K562 (cell line): ENCODE measurements at regions not wholly inside any gene's neighbourhood (a gene's known extent, or its start where the extent isn't known, plus 50 kb on each side); places are given as distances from the start of the nearest gene placed in this dataset.
A peak's percentile ranks its signal among the peaks of the same experiment; 100 is the strongest.

Experiments
- HNRNPL ChIP-seq: fragments of 200-400 bp; formaldehyde crosslinking; IDR thresholded peaks from 2 replicates; pipeline ENCODE4 v1.6.1; 2017; ENCODE audit warnings: low read depth, mild to moderate bottlenecking, low read length
- HNRNPUL1 ChIP-seq: fragments of 200-400 bp; formaldehyde crosslinking; IDR thresholded peaks from 2 replicates; pipeline ENCODE4 v1.6.1; 2017; ENCODE audit warnings: low read length
- JUN ChIP-seq, 2 experiments: sonication (generic) in 1 of 2; formaldehyde crosslinking in 1 of 2; IDR thresholded peaks; 2 replicates each; pipeline versions ENCODE4 v1.6.1 to v1.8.0; 2012 to 2022; ENCODE audit warnings: borderline replicate concordance in 2 of 2, mild to moderate bottlenecking in 2 of 2, improper control_type of control experiment in 1 of 2, low read depth in 1 of 2, low read length in 1 of 2, missing genetic modification reagents in 1 of 2
- MXI1 ChIP-seq: IDR thresholded peaks from 2 replicates; pipeline ENCODE4 v1.6.1; 2011; ENCODE audit warnings: low read depth, mild to moderate bottlenecking, improper control_type of control experiment, low read length
- NFRKB ChIP-seq: fragments of 450-650 bp; IDR thresholded peaks from 2 replicates; pipeline ENCODE4 v1.6.1; 2016; ENCODE audit warnings: low read depth
- PHTF2 ChIP-seq: fragments of 250-450 bp; sonication (Bioruptor Pico); IDR thresholded peaks from 2 replicates; pipeline ENCODE4 v1.5.0; 2021; ENCODE audit warnings: mild to moderate bottlenecking
- PTRF ChIP-seq: fragments of 450-650 bp; IDR thresholded peaks from 2 replicates; pipeline ENCODE4 v1.6.1; 2016; ENCODE audit warnings: mild to moderate bottlenecking, missing genetic modification characterization, missing compliant biosample characterization
- SIN3B ChIP-seq: fragments of 450-650 bp; IDR thresholded peaks from 2 replicates; pipeline ENCODE4 v1.6.1; 2017; ENCODE audit warnings: low read depth, mild to moderate bottlenecking, moderate library complexity
- SOX6 ChIP-seq: fragments of 450-650 bp; IDR thresholded peaks from 2 replicates; pipeline ENCODE4 v1.6.1; 2014; ENCODE audit warnings: mild to moderate bottlenecking
- TCF3 ChIP-seq: sonication (generic); formaldehyde crosslinking; IDR thresholded peaks from 2 replicates; pipeline ENCODE4 v1.4.0; 2020; ENCODE audit warnings: mild to moderate bottlenecking, missing genetic modification reagents
- YY1 ChIP-seq, 3 experiments: IDR thresholded peaks; 2 replicates each; pipeline ENCODE4 v1.6.1; 2011; ENCODE audit warnings: low read length in 2 of 3, mild to moderate bottlenecking in 2 of 3, moderate library complexity in 2 of 3, borderline replicate concordance in 1 of 3, control low read depth in 1 of 3, low read depth in 1 of 3; ENCODE audit not compliant: insufficient read depth in 3 of 3, insufficient replicate concordance in 2 of 3, control insufficient read depth in 1 of 3, insufficient read length in 1 of 3; ENCODE audit errors: extremely low read depth in 1 of 3
- ZFPM2 ChIP-seq: fragments of 250-450 bp; sonication (Bioruptor Pico); IDR thresholded peaks from 2 replicates; pipeline ENCODE4 v1.5.1; 2022; ENCODE audit warnings: mild to moderate bottlenecking
- ZKSCAN3 ChIP-seq: fragments of 250-450 bp; sonication (Bioruptor Pico); IDR thresholded peaks from 2 replicates; pipeline ENCODE4 v1.4.0; 2020
- ZNF174 ChIP-seq: fragments of 250-450 bp; sonication (Bioruptor Pico); IDR thresholded peaks from 2 replicates; pipeline ENCODE4 v1.4.0; 2020; ENCODE audit warnings: mild to moderate bottlenecking
- ZNF445 ChIP-seq: fragments of 250-450 bp; sonication (Bioruptor Pico); IDR thresholded peaks from 2 replicates; pipeline ENCODE4 v1.4.0; 2020; ENCODE audit warnings: low read depth, mild to moderate bottlenecking, moderate library complexity
- ZNF668 ChIP-seq: fragments of 250-450 bp; sonication (Bioruptor Pico); IDR thresholded peaks from 2 replicates; pipeline ENCODE4 v1.8.0; 2022; ENCODE audit warnings: mild to moderate bottlenecking, inconsistent platforms
- ZNF764 ChIP-seq: fragments of 250-450 bp; sonication (Bioruptor Pico); IDR thresholded peaks from 2 replicates; pipeline ENCODE4 v1.4.0; 2020; ENCODE audit warnings: low read depth, mild to moderate bottlenecking, moderate library complexity
- ZNF766 ChIP-seq: fragments of 200-800 bp; sonication (Bioruptor generic); conservative IDR thresholded peaks from 2 replicates; pipeline ENCODE4 v1.6.1; 2016; ENCODE audit warnings: missing genetic modification characterization, missing compliant biosample characterization
- ZZZ3 ChIP-seq: fragments of 450-650 bp; IDR thresholded peaks from 2 replicates; pipeline ENCODE4 v1.6.1; 2016; ENCODE audit warnings: antibody characterized with exemption, mild to moderate bottlenecking, moderate library complexity
- TF ChIP-seq, protein P1 (sequence below): sonication (generic); formaldehyde crosslinking; IDR thresholded peaks from 2 replicates; pipeline ENCODE4 v1.8.1; 2023; ENCODE audit warnings: missing genetic modification reagents, mild to moderate bottlenecking, borderline replicate concordance
- TF ChIP-seq, protein P2 (sequence below): fragments of 250-450 bp; sonication (Bioruptor Pico); IDR thresholded peaks from 2 replicates; pipeline ENCODE4 v1.8.0; 2021; ENCODE audit warnings: borderline replicate concordance, mild to moderate bottlenecking, moderate library complexity; ENCODE audit not compliant: poor library complexity, severe bottlenecking
- TF ChIP-seq, protein P3 (sequence below), 2 experiments: fragments of 450-650 bp; conservative IDR thresholded peaks; 2 replicates each; pipeline ENCODE4 v1.6.1; 2017; ENCODE audit warnings: mild to moderate bottlenecking in 2 of 2, moderate library complexity in 2 of 2
- TF ChIP-seq, protein P4 (sequence below): fragments of 250-450 bp; sonication (Bioruptor Pico); IDR thresholded peaks from 2 replicates; pipeline ENCODE4 v1.8.0; 2021; ENCODE audit warnings: moderate library complexity, mild to moderate bottlenecking, inconsistent platforms

DNA sequence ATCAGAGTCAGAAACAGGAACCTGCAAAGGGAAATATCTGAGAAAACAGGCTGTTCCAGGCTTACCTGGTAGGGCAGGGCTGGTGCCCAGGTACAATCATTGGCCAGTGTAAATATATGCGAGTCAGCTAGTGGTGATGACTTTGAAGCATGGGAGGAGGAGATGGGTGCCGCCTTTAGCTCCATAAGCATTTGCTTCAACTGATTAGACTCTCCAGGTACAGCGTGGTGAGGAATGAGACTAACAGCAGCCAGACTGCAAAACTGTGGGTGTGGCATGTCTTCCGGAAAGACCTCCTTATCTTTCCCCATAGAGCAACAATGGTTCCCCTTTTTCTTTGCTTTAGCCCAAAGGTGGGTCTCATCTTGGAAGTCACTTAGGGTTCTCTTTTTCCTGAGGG is 137.2 kb downstream of the LRIG2 start (continued):
- TF ChIP-seq, protein P1, sequence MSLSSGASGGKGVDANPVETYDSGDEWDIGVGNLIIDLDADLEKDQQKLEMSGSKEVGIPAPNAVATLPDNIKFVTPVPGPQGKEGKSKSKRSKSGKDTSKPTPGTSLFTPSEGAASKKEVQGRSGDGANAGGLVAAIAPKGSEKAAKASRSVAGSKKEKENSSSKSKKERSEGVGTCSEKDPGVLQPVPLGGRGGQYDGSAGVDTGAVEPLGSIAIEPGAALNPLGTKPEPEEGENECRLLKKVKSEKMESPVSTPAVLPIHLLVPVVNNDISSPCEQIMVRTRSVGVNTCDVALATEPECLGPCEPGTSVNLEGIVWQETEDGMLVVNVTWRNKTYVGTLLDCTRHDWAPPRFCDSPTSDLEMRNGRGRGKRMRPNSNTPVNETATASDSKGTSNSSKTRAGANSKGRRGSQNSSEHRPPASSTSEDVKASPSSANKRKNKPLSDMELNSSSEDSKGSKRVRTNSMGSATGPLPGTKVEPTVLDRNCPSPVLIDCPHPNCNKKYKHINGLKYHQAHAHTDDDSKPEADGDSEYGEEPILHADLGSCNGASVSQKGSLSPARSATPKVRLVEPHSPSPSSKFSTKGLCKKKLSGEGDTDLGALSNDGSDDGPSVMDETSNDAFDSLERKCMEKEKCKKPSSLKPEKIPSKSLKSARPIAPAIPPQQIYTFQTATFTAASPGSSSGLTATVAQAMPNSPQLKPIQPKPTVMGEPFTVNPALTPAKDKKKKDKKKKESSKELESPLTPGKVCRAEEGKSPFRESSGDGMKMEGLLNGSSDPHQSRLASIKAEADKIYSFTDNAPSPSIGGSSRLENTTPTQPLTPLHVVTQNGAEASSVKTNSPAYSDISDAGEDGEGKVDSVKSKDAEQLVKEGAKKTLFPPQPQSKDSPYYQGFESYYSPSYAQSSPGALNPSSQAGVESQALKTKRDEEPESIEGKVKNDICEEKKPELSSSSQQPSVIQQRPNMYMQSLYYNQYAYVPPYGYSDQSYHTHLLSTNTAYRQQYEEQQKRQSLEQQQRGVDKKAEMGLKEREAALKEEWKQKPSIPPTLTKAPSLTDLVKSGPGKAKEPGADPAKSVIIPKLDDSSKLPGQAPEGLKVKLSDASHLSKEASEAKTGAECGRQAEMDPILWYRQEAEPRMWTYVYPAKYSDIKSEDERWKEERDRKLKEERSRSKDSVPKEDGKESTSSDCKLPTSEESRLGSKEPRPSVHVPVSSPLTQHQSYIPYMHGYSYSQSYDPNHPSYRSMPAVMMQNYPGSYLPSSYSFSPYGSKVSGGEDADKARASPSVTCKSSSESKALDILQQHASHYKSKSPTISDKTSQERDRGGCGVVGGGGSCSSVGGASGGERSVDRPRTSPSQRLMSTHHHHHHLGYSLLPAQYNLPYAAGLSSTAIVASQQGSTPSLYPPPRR (CRISPR knock-in tag) = no peak
- TF ChIP-seq ZKSCAN3 = no peak
- TF ChIP-seq JUN (IDR thresholded peaks at IDR 0.05; ENCODE audit: borderline replicate concordance, low read depth, low read length) = no peak
- no peak for TF ChIP-seq JUN (CRISPR knock-in tag; IDR thresholded peaks at IDR 0.05; ENCODE audit: borderline replicate concordance)
- TF ChIP-seq ZFPM2 (CRISPR knock-in tag) = no peak
- TF ChIP-seq ZNF764 = no peak
- TF ChIP-seq PTRF = no peak
- no peak for TF ChIP-seq ZNF445 (CRISPR knock-in tag)
- TF ChIP-seq, protein P2, sequence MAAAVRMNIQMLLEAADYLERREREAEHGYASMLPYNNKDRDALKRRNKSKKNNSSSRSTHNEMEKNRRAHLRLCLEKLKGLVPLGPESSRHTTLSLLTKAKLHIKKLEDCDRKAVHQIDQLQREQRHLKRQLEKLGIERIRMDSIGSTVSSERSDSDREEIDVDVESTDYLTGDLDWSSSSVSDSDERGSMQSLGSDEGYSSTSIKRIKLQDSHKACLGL (CRISPR knock-in tag) = no peak
- TF ChIP-seq, protein P3, sequence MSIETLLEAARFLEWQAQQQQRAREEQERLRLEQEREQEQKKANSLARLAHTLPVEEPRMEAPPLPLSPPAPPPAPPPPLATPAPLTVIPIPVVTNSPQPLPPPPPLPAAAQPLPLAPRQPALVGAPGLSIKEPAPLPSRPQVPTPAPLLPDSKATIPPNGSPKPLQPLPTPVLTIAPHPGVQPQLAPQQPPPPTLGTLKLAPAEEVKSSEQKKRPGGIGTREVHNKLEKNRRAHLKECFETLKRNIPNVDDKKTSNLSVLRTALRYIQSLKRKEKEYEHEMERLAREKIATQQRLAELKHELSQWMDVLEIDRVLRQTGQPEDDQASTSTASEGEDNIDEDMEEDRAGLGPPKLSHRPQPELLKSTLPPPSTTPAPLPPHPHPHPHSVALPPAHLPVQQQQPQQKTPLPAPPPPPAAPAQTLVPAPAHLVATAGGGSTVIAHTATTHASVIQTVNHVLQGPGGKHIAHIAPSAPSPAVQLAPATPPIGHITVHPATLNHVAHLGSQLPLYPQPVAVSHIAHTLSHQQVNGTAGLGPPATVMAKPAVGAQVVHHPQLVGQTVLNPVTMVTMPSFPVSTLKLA (conservative IDR thresholded peaks at IDR 0.05) = peak; percentile 29 to 41; a peak in 1 of 4 replicates
- no peak for TF ChIP-seq NFRKB
- TF ChIP-seq, protein P4, sequence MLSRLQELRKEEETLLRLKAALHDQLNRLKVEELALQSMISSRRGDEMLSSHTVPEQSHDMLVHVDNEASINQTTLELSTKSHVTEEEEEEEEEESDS (CRISPR knock-in tag) = no peak
- peak; percentile 74 for TF ChIP-seq TCF3 (CRISPR knock-in tag)
- peak in 1 of 3 experiments; percentile 64 for TF ChIP-seq YY1 (IDR thresholded peaks at IDR 0.05; ENCODE audit: borderline replicate concordance in 1 of 3, control insufficient read depth in 1 of 3, extremely low read depth in 1 of 3, insufficient read depth in 3 of 3, insufficient read length in 1 of 3, insufficient replicate concordance in 2 of 3, low read depth in 1 of 3, low read length in 2 of 3)
- TF ChIP-seq SIN3B = no peak
- TF ChIP-seq ZNF766 (CRISPR knock-in tag) = 0 out of 2 replicates have a peak, but pooled peaks have one; percentile 8
- peak; percentile 82 for TF ChIP-seq SOX6
- no peak for TF ChIP-seq PHTF2 (CRISPR knock-in tag)
- TF ChIP-seq HNRNPUL1 = no peak
- no peak for TF ChIP-seq ZZZ3
- no peak for TF ChIP-seq ZNF668 (CRISPR knock-in tag)
- TF ChIP-seq ZNF174 (CRISPR knock-in tag) = no peak
- peak; percentile 39; the same call in 1 of the 2 replicates for TF ChIP-seq MXI1
- no peak for TF ChIP-seq HNRNPL
